ENCODE measurements at regions not wholly inside any gene's neighbourhood (a gene's known extent, or its start where the extent isn't known, plus 50 kb on each side); places are given as distances from the start of the nearest gene placed in this dataset.

DNA sequence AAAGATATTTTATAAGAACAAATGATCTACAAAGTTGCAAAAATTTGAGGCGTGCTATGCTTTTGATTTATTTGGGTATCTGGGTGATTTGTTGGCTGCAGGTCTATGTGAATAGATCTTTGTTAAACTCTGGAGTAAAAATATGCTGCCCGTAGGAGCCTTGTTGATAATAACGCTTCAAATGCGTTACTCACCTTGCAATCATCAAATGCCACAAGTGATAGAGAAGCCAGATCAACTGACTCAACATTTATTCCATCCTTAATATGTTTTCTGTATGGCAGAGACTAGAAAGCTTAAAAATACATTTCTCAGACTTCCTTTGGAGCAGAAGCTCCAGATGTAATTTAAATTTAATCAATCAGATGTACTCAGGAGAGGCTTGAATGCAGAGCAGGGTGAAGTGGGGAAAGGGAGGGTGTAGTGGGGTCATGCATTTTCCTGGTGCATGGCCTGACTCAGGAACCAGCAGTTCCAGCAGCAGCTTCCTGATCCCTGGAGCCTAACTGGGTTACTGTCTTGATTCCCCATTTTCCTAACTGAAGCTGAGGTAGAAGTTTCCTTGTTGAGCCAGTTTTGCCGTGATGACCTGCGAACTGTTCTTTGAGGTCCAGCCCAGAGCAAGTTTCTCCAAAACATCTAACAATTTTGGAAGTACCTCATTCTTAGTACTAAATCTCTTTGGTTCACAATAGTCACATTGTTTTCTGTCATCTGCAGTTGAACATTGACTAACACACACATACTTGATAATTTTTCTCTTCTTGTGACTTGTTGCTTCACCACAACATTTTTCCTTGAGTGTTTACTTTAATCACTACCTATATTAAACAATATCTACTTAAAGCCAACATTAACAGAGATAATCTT, 284.7 kb upstream of the CWC22 start:
- TF ChIP-seq, protein P1, sequence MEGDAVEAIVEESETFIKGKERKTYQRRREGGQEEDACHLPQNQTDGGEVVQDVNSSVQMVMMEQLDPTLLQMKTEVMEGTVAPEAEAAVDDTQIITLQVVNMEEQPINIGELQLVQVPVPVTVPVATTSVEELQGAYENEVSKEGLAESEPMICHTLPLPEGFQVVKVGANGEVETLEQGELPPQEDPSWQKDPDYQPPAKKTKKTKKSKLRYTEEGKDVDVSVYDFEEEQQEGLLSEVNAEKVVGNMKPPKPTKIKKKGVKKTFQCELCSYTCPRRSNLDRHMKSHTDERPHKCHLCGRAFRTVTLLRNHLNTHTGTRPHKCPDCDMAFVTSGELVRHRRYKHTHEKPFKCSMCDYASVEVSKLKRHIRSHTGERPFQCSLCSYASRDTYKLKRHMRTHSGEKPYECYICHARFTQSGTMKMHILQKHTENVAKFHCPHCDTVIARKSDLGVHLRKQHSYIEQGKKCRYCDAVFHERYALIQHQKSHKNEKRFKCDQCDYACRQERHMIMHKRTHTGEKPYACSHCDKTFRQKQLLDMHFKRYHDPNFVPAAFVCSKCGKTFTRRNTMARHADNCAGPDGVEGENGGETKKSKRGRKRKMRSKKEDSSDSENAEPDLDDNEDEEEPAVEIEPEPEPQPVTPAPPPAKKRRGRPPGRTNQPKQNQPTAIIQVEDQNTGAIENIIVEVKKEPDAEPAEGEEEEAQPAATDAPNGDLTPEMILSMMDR (IDR thresholded peaks at IDR 0.05) = no peak
- TF ChIP-seq POLR2A (IDR thresholded peaks at IDR 0.05) = no peak
